Heart right ventricle (tissue), 16 donors: ENCODE measurements at regions not wholly inside any gene's neighbourhood (a gene's known extent, or its start where the extent isn't known, plus 50 kb on each side); places are given as distances from the start of the nearest gene placed in this dataset.
"Not testable (repeated sequence)": the region's sequence is repeated elsewhere in the genome, so short reads cannot be mapped to it uniquely, and the experiment has no call there.

ENCODE experiments used
- ATAC-seq, 8 donors: fragments of 200-7000 bp; cut with Tn5 transposase; one replicate each; pipeline ENCODE4 v1.9.1; 2020; ENCODE audit warnings: mild to moderate bottlenecking in 8 of 8, moderate library complexity in 8 of 8, moderate number of reproducible peaks in 1 of 8
- DNase-seq, 2 donors: peaks; one replicate each; pipeline ENCODE4 v3.0.0-alpha.2; 2020
- H3K27ac ChIP-seq, 10 donors: fragments of 200-600 bp; sonication (generic) in 2 of 10; one replicate each; pipeline versions ENCODE4 v1.5.0 to v1.8.0; 2020 to 2022; ENCODE audit warnings: mild to moderate bottlenecking in 3 of 10
- H3K27me3 ChIP-seq, 7 donors: fragments of 200-600 bp; one replicate each; pipeline ENCODE4 v1.8.0; 2021 to 2022; ENCODE audit warnings: mild to moderate bottlenecking in 2 of 7
- H3K36me3 ChIP-seq, 9 donors: fragments of 200-600 bp; sonication (generic) in 1 of 9; one replicate each; pipeline versions ENCODE4 v1.5.0 to v1.8.0; 2020 to 2022; ENCODE audit warnings: mild to moderate bottlenecking in 2 of 9
- H3K4me1 ChIP-seq, 9 donors: fragments of 200-600 bp; sonication (generic) in 1 of 9; one replicate each; pipeline versions ENCODE4 v1.5.0 to v1.8.0; 2020 to 2022; ENCODE audit warnings: mild to moderate bottlenecking in 4 of 9
- H3K4me3 ChIP-seq, 10 donors: fragments of 200-600 bp; sonication (generic) in 2 of 10; one replicate each; pipeline versions ENCODE4 v1.5.0 to v1.8.0; 2020 to 2022; ENCODE audit warnings: mild to moderate bottlenecking in 7 of 10, moderate library complexity in 2 of 10
- H3K9me3 ChIP-seq, 11 donors: fragments of 200-600 bp in 10 of 11; sonication (generic) in 2 of 11; one replicate each; pipeline versions ENCODE4 v1.5.0 to v1.8.0; 2013 to 2022; ENCODE audit warnings: mild to moderate bottlenecking in 2 of 11, control low read depth in 1 of 11, moderate library complexity in 1 of 11
- CTCF ChIP-seq, 9 donors: fragments of 200-600 bp; sonication (generic) in 2 of 9; IDR thresholded peaks; one replicate each; pipeline versions ENCODE4 v1.5.0 to v1.8.0; 2021 to 2022; ENCODE audit warnings: antibody characterized with exemption in 9 of 9, mild to moderate bottlenecking in 5 of 9, moderate library complexity in 1 of 9
- WGBS, 2 donors: extraction: QIAGEN DNeasy Blood & Tissue Kit; methylation state at CpG; one replicate each; pipeline ENCODE4 v1.1.7; 2013; ENCODE audit warnings: inconsistent platforms in 1 of 2; 5-methylcytosine and 5-hydroxymethylcytosine counted together
- intact Hi-C, 10 donors: fragments of 100-400 bp; cut with DNase I; formaldehyde crosslinking; loops; one replicate each; pipeline versions ENCODE4 v1.11.1 to v1.14.2; 2022
- donor health status: Arrhythmogenic right ventricular cardiomyopathy.
- donor health status: ischemic (EF 13 %, LVEDD 7.1; RV severe dilation, severe dysfunction).
- donor health status: healthy with polysubstance abuse.
- donor health status: DM: no; HTN: yes; CAD: no.
- donor health status: DM: no; HTN: no; CAD: no.
- donor health status: ischemic (EF 25% LVEDD 6.9; RV normal size, moderate dysfunction).
- donor health status: ischemic (EF 25% LVEDD 5.7; RV mildly dilated, moderate dysfunction).
- donor health status: healthy.
- donor health status: DM: yes; HTN: yes; CAD: no.
- donor health status: Ischemic cardiomyopathy.
- donor health status: ischemic (EF 35%, LVEDD 5.7; RV mildly dilated, moderate dysfunction).
- donor health status: nonischemic (EF 11% LVEDD 7.7; RV severe dilation, severe dysfunction).
- donor health status: DM: yes; HTN: yes; CAD: no.
- donor health status: PGD.
- donor health status: ischemic (EF 29% LVEDD 5.4; RV normal size, mild dysfunction).
- donor health status: nonischemic (EF 23%, LVEDD 6.1; RV moderate dilation, normal function).

GRCh38 chr19:41516292-41517171, 59.4 kb upstream of the CEACAM21 start:
- H3K27ac ChIP-seq, H3K36me3 ChIP-seq, H3K9me3 ChIP-seq, H3K4me3 ChIP-seq, intact Hi-C loops, DNase-seq: not testable (repeated sequence)
- WGBS, 2 donors, result 57 to 63% methylated on average over 19 of the region's 19 CpGs
- peak in 7 of 8 donors; percentile 10 to 71 (median 57) for ATAC-seq
- peaks cover 0 to 21% (median 4%) of the 10 kb centered on the region in 9 donors for H3K4me1 ChIP-seq
- H3K27me3 ChIP-seq, result peaks cover 0 to 95% (median 54%) of the 10 kb centered on the region in 7 donors
- peak in 4 of 9 donors; percentile 19 to 38 (median 33) for TF ChIP-seq CTCF (IDR thresholded peaks at IDR 0.05)

DNA sequence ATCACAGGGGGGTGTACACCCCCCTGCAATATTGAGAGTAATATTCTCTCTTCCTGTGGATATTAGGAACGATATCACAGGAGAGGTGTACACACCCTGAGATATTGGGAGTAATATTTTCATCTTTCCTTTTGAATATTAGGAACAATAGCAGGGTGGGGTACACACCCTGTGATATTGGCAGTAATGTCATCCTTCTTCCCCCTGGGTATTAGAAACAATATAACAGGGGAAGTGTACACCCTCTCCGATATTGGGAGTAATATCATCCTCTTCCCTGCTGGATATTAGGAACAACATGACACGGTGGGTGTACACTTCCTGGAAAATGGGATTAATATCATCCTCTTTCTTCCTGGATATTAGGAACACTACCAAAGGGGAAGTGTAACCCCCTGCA, 57.8 kb upstream of the CEACAM21 start:
- WGBS, 2 donors, result 59 to 60% methylated on average over 3 of the region's 3 CpGs
- ATAC-seq, result peak in 4 of 8 donors; percentile 32 to 62 (median 38)
- TF ChIP-seq CTCF (IDR thresholded peaks at IDR 0.05), result no peak

GRCh38 chr19:41521138-41521930, 54.6 kb upstream of the CEACAM21 start:
- H3K36me3 ChIP-seq, DNase-seq, H3K9me3 ChIP-seq, intact Hi-C loops: not testable (repeated sequence)
- Histone ChIP-seq H3K27me3 (peaks cover 0 to 96% (median 72%) of the 10 kb centered on the region in 7 donors), H3K4me1 (peaks cover 0 to 33% (median 11%) of the 10 kb centered on the region in 9 donors), H3K4me3 (peak overlapping the region in 9 of 10 donors; percentile 27 to 54 (median 44)), H3K27ac (peak overlapping the region in 8 of 10 donors; percentile 48 to 89 (median 73))
- peak in 1 of 8 donors; percentile 34 for ATAC-seq
- 53 to 55% methylated on average over 18 of the region's 18 CpGs for WGBS, 2 donors

More for the DNA sequence above, 57.8 kb upstream of the CEACAM21 start:
- Histone ChIP-seq H3K4me1 (peaks cover 0 to 33% (median 11%) of the 10 kb centered on the region in 9 donors), H3K36me3 (no peaks in the 10 kb centered on the region), H3K9me3 (no peaks in the 10 kb centered on the region), H3K27me3 (peaks cover 0 to 98% (median 66%) of the 10 kb centered on the region in 7 donors), H3K4me3 (no peak overlapping the region), H3K27ac (no peak overlapping the region)
- no peak for DNase-seq
- intact Hi-C loops, result no loop called here

DNA sequence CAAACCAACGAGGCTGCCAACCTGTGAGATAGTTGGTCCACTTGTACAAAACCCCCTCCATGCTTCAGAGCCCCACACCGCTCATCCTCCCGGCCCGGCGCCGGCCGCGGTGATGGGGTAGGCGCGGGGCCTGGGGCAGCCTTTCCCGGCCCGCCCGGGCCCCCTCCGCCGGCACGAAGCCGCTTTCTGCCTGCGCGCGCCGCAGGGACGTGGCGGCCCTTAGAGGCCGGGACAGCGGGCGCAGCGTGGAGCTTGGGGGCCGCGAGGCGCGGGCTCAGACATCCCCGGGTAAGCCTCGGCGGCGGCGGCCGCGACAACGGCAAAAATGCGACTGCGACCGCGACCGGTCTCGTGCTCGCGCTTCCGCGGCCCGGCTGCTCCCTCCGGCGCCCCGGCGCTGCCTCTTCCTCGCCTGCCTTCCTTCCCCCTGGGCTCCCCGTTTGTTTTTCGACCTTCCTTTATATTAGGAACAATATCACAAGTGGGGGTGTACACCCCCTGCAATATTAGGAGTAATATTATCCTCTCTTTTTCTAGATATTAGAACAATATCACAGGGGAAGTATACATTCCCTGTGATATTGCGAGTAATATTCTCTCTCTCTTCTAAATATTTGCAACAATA, 53.9 kb upstream of the CEACAM21 start:
- Histone ChIP-seq H3K27ac (peak overlapping the region in 9 of 10 donors; percentile 46 to 89 (median 70)), H3K9me3 (no peaks in the 10 kb centered on the region), H3K4me1 (peaks cover 0 to 28% (median 10%) of the 10 kb centered on the region in 9 donors), H3K27me3 (peaks cover 0 to 96% (median 66%) of the 10 kb centered on the region in 7 donors), H3K36me3 (no peaks in the 10 kb centered on the region), H3K4me3 (peak overlapping the region; percentile 18 to 54 (median 40))
- ATAC-seq, result peak; percentile 50 to 73 (median 58)
- TF ChIP-seq CTCF (IDR thresholded peaks at IDR 0.05), result peak in 1 of 9 donors; percentile 15
- intact Hi-C loops, result no loop called here
- peak in 1 of 2 donors; percentile 40 for DNase-seq
- 2% methylated on average over 45 to 58 of the region's 58 CpGs for WGBS, 2 donors
